Panc1 (cell line): ENCODE measurements at regions not wholly inside any gene's neighbourhood (a gene's known extent, or its start where the extent isn't known, plus 50 kb on each side); places are given as distances from the start of the nearest gene placed in this dataset.

ENCODE experiments used
- ATAC-seq: fragments of 200-7000 bp; cut with Tn5 transposase; 2 replicates; pipeline ENCODE4 v1.9.1; 2020; ENCODE audit warnings: mild to moderate bottlenecking, moderate library complexity
- BruUV-seq: library from RNA; stranded (reverse); fragments of 400-500 nt; replicated peaks from 2 replicates; lab custom pipeline; 2021; lab: Mats Ljungman, UMichigan
- CTCF ChIA-PET: fragments of 300-600 bp; sonication (Branson Sonifier 250); formaldehyde crosslinking; loops from one replicate; lab custom pipeline; 2022; ENCODE audit warnings: antibody characterized with exemption; lab: Charles Lee
- POLR2A ChIA-PET: fragments of 300-600 bp; sonication (Branson Sonifier 250); formaldehyde crosslinking; loops from one replicate; lab custom pipeline; 2022; ENCODE audit warnings: antibody characterized with exemption; lab: Charles Lee
- DNase-seq: peaks from one replicate; pipeline ENCODE4 v3.0.0-alpha.2; 2010; ENCODE audit warnings: low read depth, low spot score
- H3K27ac ChIP-seq: 2 replicates; pipeline ENCODE4 v1.5.1; 2011; ENCODE audit warnings: mild to moderate bottlenecking, low read length, inconsistent platforms
- H3K27me3 ChIP-seq: fragments of 200-500 bp; sonication (Bioruptor generic); 2 replicates; pipeline ENCODE4 v1.6.0; 2014; ENCODE audit warnings: low read length, inconsistent platforms; ENCODE audit not compliant: control insufficient read depth, insufficient read depth
- H3K36me3 ChIP-seq: fragments of 200-500 bp; sonication (Bioruptor generic); 2 replicates; pipeline ENCODE4 v1.5.1; 2014; ENCODE audit warnings: inconsistent platforms, mild to moderate bottlenecking, low read length, moderate library complexity; ENCODE audit not compliant: control insufficient read depth, insufficient read depth
- H3K4me1 ChIP-seq: 2 replicates; pipeline ENCODE4 v1.5.1; 2011; ENCODE audit warnings: inconsistent platforms, mild to moderate bottlenecking, low read length, moderate library complexity; ENCODE audit not compliant: control insufficient read depth, insufficient read depth
- H3K4me3 ChIP-seq, 2 experiments: 2 replicates each; pipeline ENCODE4 v1.5.1; 2011 to 2012; ENCODE audit warnings: low read depth in 2 of 2, low read length in 2 of 2, mild to moderate bottlenecking in 2 of 2, inconsistent platforms in 1 of 2, moderate library complexity in 1 of 2
- H3K9me3 ChIP-seq: fragments of 200-500 bp; sonication (Bioruptor generic); 2 replicates; pipeline ENCODE4 v1.5.1; 2014; ENCODE audit warnings: low read depth, mild to moderate bottlenecking, inconsistent platforms, low read length, moderate library complexity; ENCODE audit not compliant: control insufficient read depth, insufficient read depth
- CTCF ChIP-seq: fragments of 450-650 bp; IDR thresholded peaks from 2 replicates; pipeline ENCODE4 v1.5.1; 2017; ENCODE audit warnings: mild to moderate bottlenecking
- POLR2AphosphoS5 ChIP-seq: IDR thresholded peaks from 2 replicates; pipeline ENCODE4 v1.6.1; 2012; ENCODE audit warnings: mild to moderate bottlenecking, low read depth, low read length, moderate library complexity
- REST ChIP-seq, 2 experiments: IDR thresholded peaks; 2 replicates each; pipeline ENCODE4 v1.6.1; 2011 to 2012; ENCODE audit warnings: low read depth in 2 of 2, control low read depth in 1 of 2, low read length in 1 of 2, mild to moderate bottlenecking in 1 of 2, moderate library complexity in 1 of 2; ENCODE audit not compliant: insufficient read depth in 1 of 2
- SIN3A ChIP-seq: IDR thresholded peaks from 2 replicates; pipeline ENCODE4 v1.6.1; 2012; ENCODE audit warnings: low read depth, mild to moderate bottlenecking, low read length, moderate library complexity, borderline replicate concordance; ENCODE audit not compliant: insufficient read depth
- TCF7L2 ChIP-seq: IDR thresholded peaks from 2 replicates; pipeline ENCODE4 v1.6.1; 2011; ENCODE audit warnings: mild to moderate bottlenecking, low read depth, low read length, inconsistent platforms
- in situ Hi-C: cut with HindIII; loops from 2 replicates; pipeline ENCODE4 v1.10.0; 2016; ENCODE audit warnings: low sequenced_read_pairs, low pct_unique_long_range_greater_than_20kb
- intact Hi-C: fragments of 100-400 bp; cut with micrococcal nuclease; formaldehyde crosslinking; loops from one replicate; pipeline ENCODE4 v1.10.0; 2022; ENCODE audit not compliant: unreplicated experiment

GRCh38 chr17:68178831-68179230 lies 69.0 kb upstream of the AMZ2 start:
- no peak for ATAC-seq
- CTCF ChIA-PET: no interaction called here
- no peak for DNase-seq

DNA sequence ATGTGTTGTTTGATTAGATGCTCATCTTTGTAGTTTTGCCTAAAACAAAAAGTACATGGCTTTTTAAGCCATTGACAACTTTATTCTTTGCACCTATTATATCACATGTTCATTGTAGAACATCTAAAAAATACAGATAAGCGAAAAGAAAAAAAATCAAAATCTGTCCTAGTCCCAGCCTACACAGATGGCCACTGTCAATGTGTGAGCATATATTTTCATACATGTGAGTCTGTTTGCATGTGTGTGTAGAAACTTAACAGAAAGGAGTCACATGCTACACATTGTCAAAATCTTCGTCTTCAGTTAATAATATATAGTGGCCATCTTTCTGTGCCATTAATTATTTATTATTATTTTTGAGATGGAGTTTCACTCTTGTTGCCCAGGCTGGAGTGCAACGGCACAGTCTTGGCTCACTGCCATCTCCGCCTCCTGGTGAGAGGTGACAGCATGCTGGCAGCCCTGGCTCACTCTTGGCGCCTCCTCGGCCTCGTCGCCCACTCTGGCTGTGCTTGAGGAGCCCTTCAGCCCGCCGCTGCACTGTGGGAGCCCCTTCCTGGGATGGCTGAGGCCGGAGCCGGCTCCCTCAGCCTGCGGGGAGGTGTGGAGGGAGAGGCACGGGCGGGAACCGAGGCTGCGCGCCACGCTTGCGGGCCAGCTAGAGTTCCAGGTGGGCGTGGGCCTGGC lies 68.5 kb upstream of the AMZ2 start:
- no peak for DNase-seq
- ChIA-PET CTCF (no interaction called here), POLR2A (no interaction called here)
- Histone ChIP-seq H3K9me3 (no peaks in the 10 kb centered on the region), H3K36me3 (no peaks in the 10 kb centered on the region), H3K4me3 (no peak overlapping the region), H3K4me1 (no peaks in the 10 kb centered on the region), H3K27me3 (no peaks in the 10 kb centered on the region), H3K27ac (no peak overlapping the region)
- in situ Hi-C loops (no loop called here), intact Hi-C loops (loop anchor here (10.0 kb wide), 1 partner anchor 285 kb away; no protein-coding TSS in a partner anchor)
- no peak for ATAC-seq
- BruUV-seq: no TSS peak
- TF ChIP-seq POLR2AphosphoS5 (no peak), TCF7L2 (no peak), CTCF (no peak), REST (IDR thresholded peaks at IDR 0.05; ENCODE audit: insufficient read depth in 1 of 2, low read depth in 2 of 2, low read length in 1 of 2) (no peak), SIN3A (no peak)

More at GRCh38 chr17:68178831-68179230, 69.0 kb upstream of the AMZ2 start:
- no peak overlapping the region for H3K27ac ChIP-seq
- no peak overlapping the region for H3K4me3 ChIP-seq
- in situ Hi-C loops: no loop called here
- no peaks in the 10 kb centered on the region for H3K36me3 ChIP-seq
- intact Hi-C loops: loop anchor here (10.0 kb wide), 1 partner anchor 286 kb away; no protein-coding TSS in a partner anchor
- no peak for TF ChIP-seq REST (IDR thresholded peaks at IDR 0.05; ENCODE audit: insufficient read depth in 1 of 2, low read depth in 2 of 2, low read length in 1 of 2)
- no peak for TF ChIP-seq TCF7L2
- no peak for TF ChIP-seq CTCF
- TF ChIP-seq SIN3A: no peak
- no peak for TF ChIP-seq POLR2AphosphoS5
- no peaks in the 10 kb centered on the region for H3K4me1 ChIP-seq
- no peaks in the 10 kb centered on the region for H3K27me3 ChIP-seq
- BruUV-seq: no TSS peak
- no peaks in the 10 kb centered on the region for H3K9me3 ChIP-seq
- POLR2A ChIA-PET: no interaction called here
